Skin epidermis (tissue), 12 donors: ENCODE measurements at regions not wholly inside any gene's neighbourhood (a gene's known extent, or its start where the extent isn't known, plus 50 kb on each side); places are given as distances from the start of the nearest gene placed in this dataset.
"Not testable (repeated sequence)": the region's sequence is repeated elsewhere in the genome, so short reads cannot be mapped to it uniquely, and the experiment has no call there.

Experiments
- H3K27ac ChIP-seq, 21 experiments: fragments of 200-600 bp; sonication (generic) in 11 of 21; one replicate each; pipeline ENCODE4 v1.5.0; 2020; ENCODE audit warnings: mild to moderate bottlenecking in 3 of 21, inconsistent platforms in 2 of 21, moderate library complexity in 2 of 21
- H3K4me3 ChIP-seq, 7 experiments: fragments of 200-600 bp; sonication (generic) in 2 of 7; one replicate each; pipeline ENCODE4 v1.5.0; 2020; ENCODE audit warnings: inconsistent platforms in 2 of 7, mild to moderate bottlenecking in 2 of 7, moderate library complexity in 1 of 7

GRCh38 chr2:234898534-234899053, 53.2 kb upstream of the SH3BP4 start:
- Histone ChIP-seq H3K27ac (no peak overlapping the region), H3K4me3 (no peak overlapping the region)

- not testable (repeated sequence) for H3K27ac ChIP-seq
- peak overlapping the region in 4 of 7 experiments; percentile 8 to 22 (median 12) for H3K4me3 ChIP-seq
These were observed 63.4 kb upstream of the SH3BP4 start for GRCh38 chr2:234888442-234888841.

GRCh38 chr2:234887195-234887594, 64.6 kb upstream of the SH3BP4 start:
- Histone ChIP-seq H3K27ac (no peak overlapping the region), H3K4me3 (no peak overlapping the region)

- Histone ChIP-seq H3K4me3 (no peak overlapping the region), H3K27ac (no peak overlapping the region)
These were observed 65.9 kb upstream of the SH3BP4 start for GRCh38 chr2:234885886-234886285.

GRCh38 chr2:234885118-234885517, 66.7 kb upstream of the SH3BP4 start:
- H3K4me3 ChIP-seq = no peak overlapping the region
- no peak overlapping the region for H3K27ac ChIP-seq

GRCh38 chr2:234884591-234884990, 67.2 kb upstream of the SH3BP4 start:
- no peak overlapping the region for H3K4me3 ChIP-seq
- H3K27ac ChIP-seq = no peak overlapping the region

GRCh38 chr2:234881413-234882241, 70.2 kb upstream of the SH3BP4 start:
- H3K27ac ChIP-seq = no peak overlapping the region
- H3K4me3 ChIP-seq = no peak overlapping the region

GRCh38 chr2:234880551-234881211, 71.1 kb upstream of the SH3BP4 start:
- H3K4me3 ChIP-seq = no peak overlapping the region
- H3K27ac ChIP-seq = peak overlapping the region in 2 of 21 experiments; percentile 17 to 42

GRCh38 chr2:234879671-234880455, 72.0 kb upstream of the SH3BP4 start:
- H3K4me3 ChIP-seq = no peak overlapping the region
- no peak overlapping the region for H3K27ac ChIP-seq

- H3K4me3 ChIP-seq, H3K27ac ChIP-seq: not testable (repeated sequence)
These were observed 75.2 kb upstream of the SH3BP4 start for GRCh38 chr2:234876621-234877020.

- H3K27ac ChIP-seq = no peak overlapping the region
- no peak overlapping the region for H3K4me3 ChIP-seq
These were observed 77.3 kb upstream of the SH3BP4 start for GRCh38 chr2:234874347-234875046.

GRCh38 chr2:234873828-234874173, 78.0 kb upstream of the SH3BP4 start:
- Histone ChIP-seq H3K4me3 (no peak overlapping the region), H3K27ac (peak overlapping the region in 7 of 21 experiments; percentile 34 to 72 (median 49))

GRCh38 chr2:234873103-234873827, 78.6 kb upstream of the SH3BP4 start:
- Histone ChIP-seq H3K27ac (peak overlapping the region in 10 of 21 experiments; percentile 26 to 72 (median 46)), H3K4me3 (no peak overlapping the region)

GRCh38 chr2:234869969-234870368, 81.8 kb upstream of the SH3BP4 start:
- Histone ChIP-seq H3K4me3 (no peak overlapping the region), H3K27ac (no peak overlapping the region)

GRCh38 chr2:234869164-234869563, 82.7 kb upstream of the SH3BP4 start:
- Histone ChIP-seq H3K27ac (no peak overlapping the region), H3K4me3 (no peak overlapping the region)

- Histone ChIP-seq H3K4me3 (no peak overlapping the region), H3K27ac (no peak overlapping the region)
These were observed 83.9 kb upstream of the SH3BP4 start for GRCh38 chr2:234867882-234868285.

- H3K4me3 ChIP-seq = no peak overlapping the region
- no peak overlapping the region for H3K27ac ChIP-seq
These were observed 86.2 kb upstream of the SH3BP4 start for GRCh38 chr2:234865586-234865985.

- Histone ChIP-seq H3K27ac (no peak overlapping the region), H3K4me3 (no peak overlapping the region)
These were observed 86.8 kb upstream of the SH3BP4 start for GRCh38 chr2:234865040-234865439.

GRCh38 chr2:234864506-234864905, 87.3 kb upstream of the SH3BP4 start:
- Histone ChIP-seq H3K27ac (no peak overlapping the region), H3K4me3 (no peak overlapping the region)
